ENCODE measurements at regions not wholly inside any gene's neighbourhood (a gene's known extent, or its start where the extent isn't known, plus 50 kb on each side); places are given as distances from the start of the nearest gene placed in this dataset.

DNA sequence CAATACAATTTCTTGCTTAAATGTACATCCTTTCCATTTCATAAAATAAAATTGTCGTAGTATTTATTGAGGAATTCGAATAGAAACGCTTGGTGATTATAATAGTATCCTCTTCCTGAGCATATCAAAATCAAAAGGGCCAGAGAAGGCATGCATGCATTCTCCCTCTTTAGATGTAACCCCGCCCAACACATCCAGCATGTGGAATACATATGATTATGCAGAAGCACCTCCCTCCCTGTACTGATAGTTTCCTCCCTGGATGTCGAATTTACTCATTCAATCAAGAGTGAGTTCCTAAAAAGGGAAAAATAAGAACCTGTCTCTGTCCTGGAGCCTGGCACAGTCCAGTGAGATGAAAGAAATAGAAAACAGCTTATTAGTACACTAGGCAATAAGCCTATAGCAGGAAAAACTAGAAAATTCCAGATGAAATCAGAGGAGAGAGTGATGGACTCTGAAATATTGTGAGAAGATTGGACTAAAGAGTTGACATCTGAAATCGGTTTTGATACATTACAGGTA lies 262.9 kb downstream of the RDH14 start:
- ChIA-PET POLR2A (no interaction called here), CTCF (interaction anchor here (0.5 kb wide), 1 partner anchor 872 kb away, joined by 3 read pairs; no protein-coding TSS in a partner anchor)
- TF ChIP-seq, protein P1, sequence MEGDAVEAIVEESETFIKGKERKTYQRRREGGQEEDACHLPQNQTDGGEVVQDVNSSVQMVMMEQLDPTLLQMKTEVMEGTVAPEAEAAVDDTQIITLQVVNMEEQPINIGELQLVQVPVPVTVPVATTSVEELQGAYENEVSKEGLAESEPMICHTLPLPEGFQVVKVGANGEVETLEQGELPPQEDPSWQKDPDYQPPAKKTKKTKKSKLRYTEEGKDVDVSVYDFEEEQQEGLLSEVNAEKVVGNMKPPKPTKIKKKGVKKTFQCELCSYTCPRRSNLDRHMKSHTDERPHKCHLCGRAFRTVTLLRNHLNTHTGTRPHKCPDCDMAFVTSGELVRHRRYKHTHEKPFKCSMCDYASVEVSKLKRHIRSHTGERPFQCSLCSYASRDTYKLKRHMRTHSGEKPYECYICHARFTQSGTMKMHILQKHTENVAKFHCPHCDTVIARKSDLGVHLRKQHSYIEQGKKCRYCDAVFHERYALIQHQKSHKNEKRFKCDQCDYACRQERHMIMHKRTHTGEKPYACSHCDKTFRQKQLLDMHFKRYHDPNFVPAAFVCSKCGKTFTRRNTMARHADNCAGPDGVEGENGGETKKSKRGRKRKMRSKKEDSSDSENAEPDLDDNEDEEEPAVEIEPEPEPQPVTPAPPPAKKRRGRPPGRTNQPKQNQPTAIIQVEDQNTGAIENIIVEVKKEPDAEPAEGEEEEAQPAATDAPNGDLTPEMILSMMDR (IDR thresholded peaks at IDR 0.05; ENCODE audit: insufficient read depth, low read depth, low read length): no peak
- Histone ChIP-seq H3K4me3 (ENCODE audit: low read depth, low read length) (no peak overlapping the region), H3K27me3 (ENCODE audit: control insufficient read depth, insufficient read depth, low read length) (no peaks in the 10 kb centered on the region), H3K36me3 (ENCODE audit: control insufficient read depth, insufficient read depth, low read length) (no peaks in the 10 kb centered on the region)
- DNase-seq (ENCODE audit: low read depth): no peak

DNA sequence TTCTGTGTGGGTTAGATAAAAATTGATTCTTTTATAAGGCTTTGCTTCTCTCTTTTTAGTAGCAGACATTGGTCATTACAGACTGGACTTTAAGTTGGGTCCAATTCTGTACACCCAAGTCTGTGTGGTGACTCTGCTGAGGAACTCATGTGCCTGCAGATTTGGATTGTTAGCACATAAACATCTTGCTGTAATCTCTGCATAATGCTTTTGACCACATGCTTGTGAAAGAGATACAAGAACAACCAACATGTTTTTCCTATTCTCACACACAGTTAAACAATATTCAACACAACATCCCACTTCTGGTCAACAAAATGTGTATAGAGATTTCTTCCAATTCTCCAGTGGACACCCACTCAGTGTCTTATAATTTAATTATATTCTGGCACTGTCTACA lies 270.1 kb downstream of the RDH14 start:
- CTCF ChIA-PET: no interaction called here
- no peak for DNase-seq (ENCODE audit: low read depth)

DNA sequence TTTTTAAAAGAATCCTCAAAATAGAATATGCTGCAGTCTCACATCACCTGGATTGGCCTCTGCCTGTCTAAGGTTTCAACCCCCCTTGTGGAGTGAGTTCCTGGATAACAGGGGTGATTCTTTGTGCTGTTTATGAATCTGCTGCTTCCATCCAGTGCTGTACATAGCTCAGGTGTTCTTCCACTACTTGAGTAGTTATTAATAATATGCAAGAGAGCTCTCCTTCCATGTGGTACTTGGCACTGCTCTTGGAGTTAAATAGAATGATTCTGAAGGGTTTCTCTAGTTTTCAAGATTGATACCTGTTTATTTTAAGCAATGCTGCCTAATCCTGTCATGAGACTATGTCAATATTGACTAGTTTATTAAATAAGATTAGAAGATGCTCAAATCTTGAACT lies 273.6 kb downstream of the RDH14 start:
- CTCF ChIA-PET: no interaction called here
- POLR2A ChIA-PET: no interaction called here
- Histone ChIP-seq H3K27me3 (ENCODE audit: control insufficient read depth, insufficient read depth, low read length) (no peaks in the 10 kb centered on the region), H3K4me3 (ENCODE audit: low read depth, low read length) (no peak overlapping the region), H3K36me3 (ENCODE audit: control insufficient read depth, insufficient read depth, low read length) (no peaks in the 10 kb centered on the region)
- no peak for DNase-seq (ENCODE audit: low read depth)
- TF ChIP-seq, protein P1 (IDR thresholded peaks at IDR 0.05; ENCODE audit: insufficient read depth, low read depth, low read length): no peak

More for the DNA sequence above, 270.1 kb downstream of the RDH14 start:
- POLR2A ChIA-PET: interaction anchor here (0.6 kb wide), 1 partner anchor 22 kb away, joined by 4 read pairs; no protein-coding TSS in a partner anchor
- Histone ChIP-seq H3K4me3 (ENCODE audit: low read depth, low read length) (no peak overlapping the region), H3K36me3 (ENCODE audit: control insufficient read depth, insufficient read depth, low read length) (no peaks in the 10 kb centered on the region), H3K27me3 (ENCODE audit: control insufficient read depth, insufficient read depth, low read length) (no peaks in the 10 kb centered on the region)
- TF ChIP-seq, protein P1 (IDR thresholded peaks at IDR 0.05; ENCODE audit: insufficient read depth, low read depth, low read length): no peak

DNA sequence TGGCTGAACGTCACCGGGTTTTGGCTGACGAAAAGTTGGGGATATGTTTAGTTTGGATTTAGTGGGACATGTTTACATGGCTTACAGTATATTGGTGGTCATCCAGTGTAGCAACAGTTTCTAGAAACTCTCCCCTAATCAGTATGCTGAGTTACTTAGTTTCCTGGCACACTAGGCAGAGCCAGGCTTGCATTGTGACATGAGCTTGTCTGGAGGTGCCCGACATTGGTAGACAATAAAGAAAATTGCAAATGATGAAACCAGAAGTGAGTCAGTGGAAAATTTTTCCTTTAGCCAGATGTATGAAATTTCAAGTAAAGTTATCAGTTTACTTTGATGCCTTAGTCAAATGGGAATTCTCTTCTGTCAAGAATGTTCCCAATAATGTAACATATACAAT lies 276.1 kb downstream of the RDH14 start:
- TF ChIP-seq, protein P1 (IDR thresholded peaks at IDR 0.05; ENCODE audit: insufficient read depth, low read depth, low read length): no peak
- DNase-seq (ENCODE audit: low read depth): no peak
- POLR2A ChIA-PET: no interaction called here
- CTCF ChIA-PET: no interaction called here
- no peaks in the 10 kb centered on the region for H3K36me3 ChIP-seq (ENCODE audit: control insufficient read depth, insufficient read depth, low read length)
- no peaks in the 10 kb centered on the region for H3K27me3 ChIP-seq (ENCODE audit: control insufficient read depth, insufficient read depth, low read length)
- no peak overlapping the region for H3K4me3 ChIP-seq (ENCODE audit: low read depth, low read length)

DNA sequence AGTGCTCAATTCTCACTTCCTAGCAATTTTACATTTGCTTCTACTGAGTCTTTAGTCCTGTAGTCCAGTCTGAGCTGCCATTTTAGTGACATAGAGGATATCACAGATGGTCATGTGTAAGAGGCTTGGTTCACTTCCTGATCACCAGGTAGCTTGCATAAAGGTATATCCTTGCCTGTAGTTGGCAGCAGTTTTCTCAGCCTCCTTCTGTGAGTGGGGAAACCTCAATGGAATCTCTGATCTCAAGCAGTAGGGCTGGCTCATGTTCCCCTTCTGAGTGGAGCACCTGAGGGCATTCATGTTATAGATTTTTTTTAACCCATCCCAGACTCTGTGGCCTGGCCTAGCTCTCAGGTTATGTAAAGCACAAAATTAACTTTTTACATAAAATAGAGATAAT lies 278.4 kb downstream of the RDH14 start:
- TF ChIP-seq, protein P1 (IDR thresholded peaks at IDR 0.05; ENCODE audit: insufficient read depth, low read depth, low read length): no peak
- H3K4me3 ChIP-seq (ENCODE audit: low read depth, low read length): no peak overlapping the region
- POLR2A ChIA-PET: no interaction called here
- no peak for DNase-seq (ENCODE audit: low read depth)
- H3K27me3 ChIP-seq (ENCODE audit: control insufficient read depth, insufficient read depth, low read length): no peaks in the 10 kb centered on the region
- CTCF ChIA-PET: interaction anchor here (1.3 kb wide), 1 partner anchor 10 kb away, joined by 5 read pairs; no protein-coding TSS in a partner anchor
- H3K36me3 ChIP-seq (ENCODE audit: control insufficient read depth, insufficient read depth, low read length): no peaks in the 10 kb centered on the region

Data from BJ (cell line).